ENCODE measurements at regions not wholly inside any gene's neighbourhood (a gene's known extent, or its start where the extent isn't known, plus 50 kb on each side); places are given as distances from the start of the nearest gene placed in this dataset.

- H3K27ac Mint-ChIP-seq (ENCODE audit: unreplicated experiment), result peak overlapping the region; percentile 72
- H3K4me1 Mint-ChIP-seq, result peaks cover 66% of the 10 kb centered on the region
- DNase-seq (ENCODE audit: low read depth, low spot score), result no peak
- no peak overlapping the region for H3K4me3 Mint-ChIP-seq
- no peaks in the 10 kb centered on the region for H3K9me3 Mint-ChIP-seq
- H3K27me3 Mint-ChIP-seq (ENCODE audit: low read depth), result no peaks in the 10 kb centered on the region
- no peaks in the 10 kb centered on the region for H3K36me3 Mint-ChIP-seq (ENCODE audit: low read depth)
- no peak for TF ChIP-seq CTCF (conservative IDR thresholded peaks at IDR 0.05)
Observed at GRCh38 chr2:16071865-16072637, 131.7 kb downstream of the MYCN start.

GRCh38 chr2:16071039-16071864 lies 130.9 kb downstream of the MYCN start:
- Mint-ChIP-seq H3K4me3 (peak overlapping the region; percentile 71), H3K27ac (ENCODE audit: unreplicated experiment) (peak overlapping the region; percentile 99), H3K4me1 (peaks cover 68% of the 10 kb centered on the region), H3K9me3 (no peaks in the 10 kb centered on the region), H3K27me3 (ENCODE audit: low read depth) (no peaks in the 10 kb centered on the region), H3K36me3 (ENCODE audit: low read depth) (no peaks in the 10 kb centered on the region)
- TF ChIP-seq CTCF (conservative IDR thresholded peaks at IDR 0.05), result no peak
- no peak for DNase-seq (ENCODE audit: low read depth, low spot score)

- no peak for DNase-seq (ENCODE audit: low read depth, low spot score)
- H3K36me3 Mint-ChIP-seq (ENCODE audit: low read depth), result no peaks in the 10 kb centered on the region
- no peak for TF ChIP-seq CTCF (conservative IDR thresholded peaks at IDR 0.05)
- peaks cover 75% of the 10 kb centered on the region for H3K4me1 Mint-ChIP-seq
- no peaks in the 10 kb centered on the region for H3K27me3 Mint-ChIP-seq (ENCODE audit: low read depth)
- peak overlapping the region; percentile 99 for H3K27ac Mint-ChIP-seq (ENCODE audit: unreplicated experiment)
- H3K4me3 Mint-ChIP-seq, result peak overlapping the region; percentile 71
- no peaks in the 10 kb centered on the region for H3K9me3 Mint-ChIP-seq
Observed at GRCh38 chr2:16070648-16070971, 130.3 kb downstream of the MYCN start.

- peak overlapping the region; percentile 71 for H3K4me3 Mint-ChIP-seq
- no peaks in the 10 kb centered on the region for H3K27me3 Mint-ChIP-seq (ENCODE audit: low read depth)
- TF ChIP-seq CTCF (conservative IDR thresholded peaks at IDR 0.05), result no peak
- DNase-seq (ENCODE audit: low read depth, low spot score), result peak; percentile 66
- peak overlapping the region; percentile 99 for H3K27ac Mint-ChIP-seq (ENCODE audit: unreplicated experiment)
- H3K36me3 Mint-ChIP-seq (ENCODE audit: low read depth), result no peaks in the 10 kb centered on the region
- H3K9me3 Mint-ChIP-seq, result no peaks in the 10 kb centered on the region
- peaks cover 77% of the 10 kb centered on the region for H3K4me1 Mint-ChIP-seq
Observed at GRCh38 chr2:16069933-16070647, 129.7 kb downstream of the MYCN start.

GRCh38 chr2:16069663-16069932 lies 129.2 kb downstream of the MYCN start:
- Mint-ChIP-seq H3K4me1 (peaks cover 82% of the 10 kb centered on the region), H3K4me3 (peak overlapping the region; percentile 71), H3K36me3 (ENCODE audit: low read depth) (peaks cover 4% of the 10 kb centered on the region), H3K9me3 (no peaks in the 10 kb centered on the region), H3K27ac (ENCODE audit: unreplicated experiment) (peak overlapping the region; percentile 99), H3K27me3 (ENCODE audit: low read depth) (no peaks in the 10 kb centered on the region)
- TF ChIP-seq CTCF (conservative IDR thresholded peaks at IDR 0.05), result no peak
- DNase-seq (ENCODE audit: low read depth, low spot score), result no peak

Data from neural crest cell (in vitro differentiated cells).